Effector CD4-positive, alpha-beta T cell (primary cell): ENCODE measurements at regions not wholly inside any gene's neighbourhood (a gene's known extent, or its start where the extent isn't known, plus 50 kb on each side); places are given as distances from the start of the nearest gene placed in this dataset.
"Not testable (repeated sequence)": the region's sequence is repeated elsewhere in the genome, so short reads cannot be mapped to it uniquely, and the experiment has no call there.

Experiments
- DNase-seq: peaks from one replicate; pipeline ENCODE4 v3.0.0-alpha.2; 2020

- DNase-seq: no peak
Observed at GRCh38 chr1:157287462-157287861, 149.3 kb upstream of the ETV3 start.

GRCh38 chr1:157286646-157287420 lies 148.6 kb upstream of the ETV3 start:
- no peak for DNase-seq

GRCh38 chr1:157286096-157286495 lies 147.9 kb upstream of the ETV3 start:
- no peak for DNase-seq

- DNase-seq: no peak
Observed at GRCh38 chr1:157284451-157284850, 146.3 kb upstream of the ETV3 start.

- no peak for DNase-seq
Observed at GRCh38 chr1:157279802-157280140, 141.6 kb upstream of the ETV3 start.

GRCh38 chr1:157279138-157279801 lies 141.1 kb upstream of the ETV3 start:
- no peak for DNase-seq

GRCh38 chr1:157278383-157279137 lies 140.4 kb upstream of the ETV3 start:
- DNase-seq: no peak

- DNase-seq: no peak
Observed at GRCh38 chr1:157277913-157278312, 139.7 kb upstream of the ETV3 start.

- no peak for DNase-seq
Observed at GRCh38 chr1:157277281-157277680, 139.1 kb upstream of the ETV3 start.

GRCh38 chr1:157274698-157275534 lies 136.7 kb upstream of the ETV3 start:
- no peak for DNase-seq

GRCh38 chr1:157272729-157273524 lies 134.7 kb upstream of the ETV3 start:
- DNase-seq: no peak

GRCh38 chr1:157272264-157272663 lies 134.1 kb upstream of the ETV3 start:
- DNase-seq: no peak

- DNase-seq: no peak
Observed at GRCh38 chr1:157270705-157271274, 132.6 kb upstream of the ETV3 start.

- DNase-seq: no peak
Observed at GRCh38 chr1:157269656-157270375, 131.6 kb upstream of the ETV3 start.

GRCh38 chr1:157262891-157263290 lies 124.7 kb upstream of the ETV3 start:
- DNase-seq: no peak

GRCh38 chr1:157262422-157262821 lies 124.2 kb upstream of the ETV3 start:
- no peak for DNase-seq

- DNase-seq: not testable (repeated sequence)
Observed at GRCh38 chr1:157255891-157256290, 117.7 kb upstream of the ETV3 start.

GRCh38 chr1:157254183-157254582 lies 116.0 kb upstream of the ETV3 start:
- not testable (repeated sequence) for DNase-seq

- DNase-seq: no peak
Observed at GRCh38 chr1:157252473-157252872, 114.3 kb upstream of the ETV3 start.

GRCh38 chr1:157249739-157250138 lies 111.5 kb upstream of the ETV3 start:
- no peak for DNase-seq

- DNase-seq: no peak
Observed at GRCh38 chr1:157249326-157249725, 111.1 kb upstream of the ETV3 start.
